Gastrocnemius medialis (tissue), 4 donors: ENCODE measurements at regions not wholly inside any gene's neighbourhood (a gene's known extent, or its start where the extent isn't known, plus 50 kb on each side); places are given as distances from the start of the nearest gene placed in this dataset.

Experiments
- ATAC-seq, 2 donors: fragments of 150-250 bp; one replicate each; pipeline ENCODE4 v1.9.1; 2016
- DNase-seq, 2 donors: peaks; one replicate each; pipeline ENCODE4 v3.0.0-alpha.2; 2019
- H3K27ac ChIP-seq, 4 donors: fragments of 200-600 bp; sonication (generic); 1 replicate in 1 of 4; 2 replicates in 3 of 4; pipeline ENCODE4 v1.5.1; 2016 to 2018; ENCODE audit warnings: mild to moderate bottlenecking in 2 of 4, moderate library complexity in 1 of 4
- H3K27me3 ChIP-seq, 3 donors: fragments of 200-600 bp; sonication (generic) in 2 of 3; 1 replicate in 1 of 3; 2 replicates in 2 of 3; pipeline versions ENCODE4 v1.5.1 to v1.6.0; 2016 to 2019; ENCODE audit warnings: mild to moderate bottlenecking in 1 of 3, moderate library complexity in 1 of 3
- H3K36me3 ChIP-seq, 2 donors: fragments of 200-600 bp; sonication (generic) in 1 of 2; one replicate each; pipeline ENCODE4 v1.5.1; 2017 to 2018
- H3K4me1 ChIP-seq, 2 donors: fragments of 200-600 bp; sonication (generic) in 1 of 2; one replicate each; pipeline ENCODE4 v1.5.1; 2016 to 2017; ENCODE audit warnings: mild to moderate bottlenecking in 2 of 2
- H3K4me3 ChIP-seq, 4 donors: fragments of 200-600 bp; sonication (generic) in 3 of 4; 1 replicate in 1 of 4; 2 replicates in 3 of 4; pipeline ENCODE4 v1.5.1; 2016 to 2019; ENCODE audit warnings: mild to moderate bottlenecking in 2 of 4
- H3K9me3 ChIP-seq, 3 donors: fragments of 200-600 bp; sonication (generic) in 2 of 3; 1 replicate in 1 of 3; 2 replicates in 2 of 3; pipeline ENCODE4 v1.5.1; 2016 to 2019
- POLR2A ChIP-seq, 2 donors: fragments of 450-650 bp; IDR thresholded peaks; one replicate each; pipeline ENCODE4 v1.6.1; 2017; ENCODE audit warnings: antibody characterized with exemption in 2 of 2, mild to moderate bottlenecking in 2 of 2, moderate library complexity in 2 of 2
- in situ Hi-C, 4 donors: fragments of 200-750 bp; cut with MboI; loops; one replicate each; pipeline versions ENCODE4 v1.15.0 to v1.8.0; 2017; ENCODE audit warnings: low sequenced_read_pairs in 4 of 4
- intact Hi-C: fragments of 100-400 bp; cut with DNase I; formaldehyde crosslinking; loops from one replicate; pipeline ENCODE4 v1.15.1; 2023; ENCODE audit warnings: low total_unique reads
- TF ChIP-seq, protein P1 (sequence below), 5 experiments: fragments of 450-650 bp in 3 of 5; fragments of 200-600 bp in 2 of 5; sonication (generic) in 2 of 5; IDR thresholded peaks in 4 of 5; conservative IDR thresholded peaks in 1 of 5; 1 replicate in 4 of 5; 2 replicates in 1 of 5; pipeline ENCODE4 v1.5.1; 2016 to 2019; ENCODE audit warnings: antibody characterized with exemption in 5 of 5, mild to moderate bottlenecking in 3 of 5, moderate library complexity in 3 of 5

GRCh38 chr2:101612019-101612418 lies 85.5 kb upstream of the MAP4K4 start:
- TF ChIP-seq POLR2A (IDR thresholded peaks at IDR 0.05) = no peak
- TF ChIP-seq, protein P1, sequence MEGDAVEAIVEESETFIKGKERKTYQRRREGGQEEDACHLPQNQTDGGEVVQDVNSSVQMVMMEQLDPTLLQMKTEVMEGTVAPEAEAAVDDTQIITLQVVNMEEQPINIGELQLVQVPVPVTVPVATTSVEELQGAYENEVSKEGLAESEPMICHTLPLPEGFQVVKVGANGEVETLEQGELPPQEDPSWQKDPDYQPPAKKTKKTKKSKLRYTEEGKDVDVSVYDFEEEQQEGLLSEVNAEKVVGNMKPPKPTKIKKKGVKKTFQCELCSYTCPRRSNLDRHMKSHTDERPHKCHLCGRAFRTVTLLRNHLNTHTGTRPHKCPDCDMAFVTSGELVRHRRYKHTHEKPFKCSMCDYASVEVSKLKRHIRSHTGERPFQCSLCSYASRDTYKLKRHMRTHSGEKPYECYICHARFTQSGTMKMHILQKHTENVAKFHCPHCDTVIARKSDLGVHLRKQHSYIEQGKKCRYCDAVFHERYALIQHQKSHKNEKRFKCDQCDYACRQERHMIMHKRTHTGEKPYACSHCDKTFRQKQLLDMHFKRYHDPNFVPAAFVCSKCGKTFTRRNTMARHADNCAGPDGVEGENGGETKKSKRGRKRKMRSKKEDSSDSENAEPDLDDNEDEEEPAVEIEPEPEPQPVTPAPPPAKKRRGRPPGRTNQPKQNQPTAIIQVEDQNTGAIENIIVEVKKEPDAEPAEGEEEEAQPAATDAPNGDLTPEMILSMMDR (IDR thresholded peaks at IDR 0.05 in 4 of 5, conservative IDR thresholded peaks at IDR 0.05 in 1 of 5) = no peak
- Histone ChIP-seq H3K27me3 (no peaks in the 10 kb centered on the region), H3K4me1 (no peaks in the 10 kb centered on the region), H3K36me3 (no peaks in the 10 kb centered on the region), H3K27ac (no peak overlapping the region), H3K4me3 (no peak overlapping the region), H3K9me3 (no peaks in the 10 kb centered on the region)
- DNase-seq (no peak), ATAC-seq (no peak)
- intact Hi-C loops = no loop called here
- in situ Hi-C loops = no loop called here

- no peaks in the 10 kb centered on the region for H3K9me3 ChIP-seq
- no peaks in the 10 kb centered on the region for H3K36me3 ChIP-seq
- ATAC-seq (no peak), DNase-seq (no peak)
- H3K4me3 ChIP-seq = no peak overlapping the region
- no peaks in the 10 kb centered on the region for H3K4me1 ChIP-seq
- intact Hi-C loops (no loop called here), in situ Hi-C loops (no loop called here)
- no peak for TF ChIP-seq POLR2A (IDR thresholded peaks at IDR 0.05)
- TF ChIP-seq, protein P1 (IDR thresholded peaks at IDR 0.05 in 4 of 5, conservative IDR thresholded peaks at IDR 0.05 in 1 of 5) = no peak
- no peaks in the 10 kb centered on the region for H3K27me3 ChIP-seq
- H3K27ac ChIP-seq = no peak overlapping the region
These were observed 86.7 kb upstream of the MAP4K4 start for GRCh38 chr2:101610750-101611315.

GRCh38 chr2:101609433-101609832 lies 88.1 kb upstream of the MAP4K4 start:
- DNase-seq = no peak
- no peaks in the 10 kb centered on the region for H3K4me1 ChIP-seq
- H3K27ac ChIP-seq = no peak overlapping the region
- intact Hi-C loops (no loop called here), in situ Hi-C loops (no loop called here)
- no peak overlapping the region for H3K4me3 ChIP-seq
- TF ChIP-seq POLR2A (IDR thresholded peaks at IDR 0.05) = no peak
- TF ChIP-seq, protein P1 (IDR thresholded peaks at IDR 0.05 in 4 of 5, conservative IDR thresholded peaks at IDR 0.05 in 1 of 5) = no peak
- H3K36me3 ChIP-seq = no peaks in the 10 kb centered on the region
- no peaks in the 10 kb centered on the region for H3K9me3 ChIP-seq
- no peaks in the 10 kb centered on the region for H3K27me3 ChIP-seq
- ATAC-seq = no peak

GRCh38 chr2:101608408-101609310 lies 88.8 kb upstream of the MAP4K4 start:
- no peaks in the 10 kb centered on the region for H3K36me3 ChIP-seq
- TF ChIP-seq POLR2A (IDR thresholded peaks at IDR 0.05) = no peak
- TF ChIP-seq, protein P1 (IDR thresholded peaks at IDR 0.05 in 4 of 5, conservative IDR thresholded peaks at IDR 0.05 in 1 of 5) = no peak
- ATAC-seq = no peak
- no peaks in the 10 kb centered on the region for H3K27me3 ChIP-seq
- in situ Hi-C loops (no loop called here), intact Hi-C loops (no loop called here)
- H3K4me1 ChIP-seq = no peaks in the 10 kb centered on the region
- no peak overlapping the region for H3K27ac ChIP-seq
- H3K4me3 ChIP-seq = no peak overlapping the region
- no peaks in the 10 kb centered on the region for H3K9me3 ChIP-seq
- DNase-seq = no peak
